GM18519 (cell line): ENCODE measurements at regions not wholly inside any gene's neighbourhood (a gene's known extent, or its start where the extent isn't known, plus 50 kb on each side); places are given as distances from the start of the nearest gene placed in this dataset.

Experiments used
- ATAC-seq: cut with Tn5 transposase; IDR thresholded peaks from one replicate; pipeline ENCODE4 v1.9.1; 2021; ENCODE audit warnings: mild to moderate bottlenecking, moderate library complexity; ENCODE audit not compliant: unreplicated experiment, low FRiP score

DNA sequence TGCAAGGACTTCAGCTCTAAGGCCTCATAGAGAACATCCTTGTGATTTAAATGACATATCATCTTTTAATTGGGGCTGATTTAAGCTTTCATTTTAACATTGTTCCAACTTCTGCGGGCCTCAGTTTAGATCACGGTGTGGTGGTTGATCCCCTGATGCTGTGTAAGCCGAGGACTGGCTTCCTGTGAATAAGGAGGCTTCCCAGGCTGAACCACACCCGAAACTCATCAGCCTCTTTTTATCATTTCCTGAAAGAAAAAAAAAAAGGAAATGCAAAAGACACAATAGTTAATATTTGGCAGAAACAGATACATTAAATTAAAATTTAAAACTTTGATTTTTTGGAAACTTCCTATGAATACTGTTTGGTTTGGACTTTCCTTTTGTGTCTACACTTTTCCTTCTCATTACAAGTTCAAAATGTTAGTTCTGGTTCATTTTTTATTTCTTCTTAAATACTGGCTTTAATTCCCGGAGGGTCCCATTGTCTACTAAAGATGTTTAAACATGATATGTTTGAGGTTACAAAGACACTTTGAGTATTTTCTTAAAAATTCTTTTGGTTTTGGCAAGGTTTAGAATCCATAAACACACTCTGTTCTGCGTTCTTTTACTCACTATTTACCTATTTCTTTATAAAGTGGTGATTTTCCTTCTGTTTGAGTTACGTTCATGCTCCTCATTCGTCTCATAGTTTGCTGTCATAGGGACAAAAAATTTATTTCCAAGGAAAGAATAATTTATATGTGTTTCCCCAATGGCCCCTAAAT lies 230.0 kb upstream of the SULF2 start:
- no peak for ATAC-seq

DNA sequence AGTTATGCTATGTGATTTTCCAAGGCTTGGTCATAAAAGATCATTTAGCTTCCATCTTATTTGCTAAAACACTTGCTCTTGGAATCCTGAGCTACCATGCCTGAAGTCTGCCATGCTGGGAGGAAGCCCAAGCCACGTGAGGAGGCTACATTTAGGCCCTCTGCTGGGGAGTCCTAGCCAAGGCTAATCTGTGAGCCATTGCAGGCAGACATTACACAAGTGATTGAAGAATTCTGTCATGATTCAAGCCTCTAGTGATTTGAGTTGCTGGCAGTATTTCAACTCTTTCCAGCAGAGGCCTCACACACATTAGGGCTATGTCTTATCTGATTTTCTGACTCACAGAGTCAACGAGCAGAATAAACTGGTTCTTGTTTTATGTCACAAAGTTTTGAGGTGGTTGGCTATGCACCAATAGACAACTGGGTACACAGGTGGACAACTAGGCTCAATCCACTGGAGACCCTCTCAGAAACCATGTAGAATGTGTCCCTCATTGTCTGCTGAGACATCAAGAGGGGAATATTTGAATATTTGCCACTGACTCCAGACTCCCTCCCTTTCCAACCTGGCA lies 227.2 kb upstream of the SULF2 start:
- no peak for ATAC-seq

GRCh38 chr20:48011025-48011424 lies 225.7 kb upstream of the SULF2 start:
- no peak for ATAC-seq

DNA sequence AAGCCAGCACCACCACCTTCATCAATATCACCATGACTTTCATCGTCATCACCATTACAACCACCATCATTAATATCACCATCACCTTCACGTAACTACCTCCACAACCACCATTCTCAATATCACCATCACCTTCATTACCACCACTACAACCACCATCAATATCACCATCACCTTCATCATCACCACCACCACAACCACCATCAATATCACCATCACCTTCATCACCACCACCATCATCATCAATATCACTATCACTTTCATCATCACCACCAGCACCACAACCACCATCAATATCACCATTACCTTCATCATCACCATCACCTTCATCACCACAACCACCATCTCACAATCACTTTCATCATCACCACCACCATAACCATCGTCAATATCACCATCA lies 225.3 kb upstream of the SULF2 start:
- no peak for ATAC-seq

GRCh38 chr20:48008850-48009515 lies 223.7 kb upstream of the SULF2 start:
- no peak for ATAC-seq

- ATAC-seq, result no peak
These were observed 222.1 kb upstream of the SULF2 start for GRCh38 chr20:48007351-48007750.

GRCh38 chr20:48006036-48006833 lies 221.0 kb upstream of the SULF2 start:
- no peak for ATAC-seq

DNA sequence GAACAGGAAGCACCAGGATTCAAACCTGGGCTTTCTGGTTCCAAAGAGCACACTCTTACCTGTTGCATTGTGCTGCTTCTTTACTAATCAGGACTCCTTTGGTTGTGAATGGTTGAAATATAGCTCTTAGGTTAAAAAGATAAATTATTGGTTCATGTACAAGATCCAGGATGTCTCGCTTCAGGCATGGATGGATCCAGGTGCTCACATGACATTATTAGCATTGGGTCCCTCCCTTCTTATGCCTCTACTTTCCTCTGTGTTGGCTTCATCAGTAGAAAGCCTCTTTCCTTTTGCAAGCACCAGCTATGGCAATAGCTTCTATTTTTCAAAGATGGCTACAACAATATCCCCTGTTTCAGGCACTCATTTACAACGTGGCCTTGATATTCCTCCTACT lies 217.7 kb upstream of the SULF2 start:
- no peak for ATAC-seq

DNA sequence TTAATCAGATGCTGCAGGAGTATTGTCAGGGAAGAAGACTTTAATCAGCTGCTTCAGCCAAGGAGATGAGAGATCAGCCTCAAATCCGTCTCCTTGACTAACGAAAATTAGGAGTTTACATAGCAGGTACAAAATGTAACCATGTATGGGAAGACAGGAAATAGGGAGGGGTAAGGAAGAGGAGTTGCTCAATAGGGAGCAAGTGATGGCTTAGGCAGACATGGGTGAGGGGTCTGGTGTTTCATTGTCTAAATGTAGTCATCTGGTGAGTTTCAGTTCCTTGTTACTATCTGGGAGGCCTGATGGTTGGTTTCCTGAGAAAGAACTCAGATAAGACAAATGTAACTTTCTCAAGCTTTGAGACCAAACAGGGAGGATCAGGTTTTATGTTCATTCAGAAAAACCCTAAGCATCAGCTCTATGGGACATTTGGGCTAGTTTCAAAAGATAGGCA lies 217.3 kb upstream of the SULF2 start:
- peak; percentile 83 for ATAC-seq

GRCh38 chr20:47999166-47999565 lies 213.9 kb upstream of the SULF2 start:
- no peak for ATAC-seq

DNA sequence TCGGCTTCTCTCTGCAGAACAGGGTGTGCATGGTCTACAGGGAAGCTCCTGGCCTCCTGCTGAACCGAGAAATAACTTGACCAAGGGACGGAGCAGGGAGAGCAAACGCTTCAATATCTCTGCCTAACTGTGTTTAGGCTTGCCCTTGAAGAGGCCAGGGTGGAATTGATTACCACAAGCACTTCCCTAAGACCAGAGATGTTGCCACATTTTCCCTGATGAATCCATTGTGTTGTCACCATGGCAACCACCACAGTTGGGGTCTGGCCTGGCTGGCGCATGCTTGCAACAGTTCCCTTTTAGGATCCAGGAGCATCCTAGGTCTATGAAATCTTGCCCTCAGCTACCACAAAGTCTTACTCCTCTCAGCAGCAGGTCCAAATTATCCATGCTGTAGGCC lies 213.5 kb upstream of the SULF2 start:
- ATAC-seq, result no peak

DNA sequence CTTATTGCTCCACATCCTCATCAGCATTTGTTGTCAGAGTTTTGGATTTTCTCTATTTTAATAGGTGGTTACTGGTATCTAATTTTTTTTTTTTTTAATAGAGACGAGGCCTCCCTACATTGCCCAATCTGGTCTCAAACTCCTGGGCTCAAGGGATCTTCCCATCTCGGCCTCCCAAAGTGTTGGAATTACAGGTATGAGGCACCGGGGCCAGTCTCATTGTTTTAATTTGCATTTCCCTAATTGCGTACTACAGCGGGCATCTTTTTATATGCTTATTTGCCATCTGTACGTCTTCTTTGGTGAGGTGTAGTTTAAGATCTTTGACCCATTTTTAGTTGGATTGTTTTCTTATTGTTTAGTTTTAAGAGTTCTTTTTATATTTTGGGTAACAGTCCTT lies 210.4 kb upstream of the SULF2 start:
- ATAC-seq, result no peak

DNA sequence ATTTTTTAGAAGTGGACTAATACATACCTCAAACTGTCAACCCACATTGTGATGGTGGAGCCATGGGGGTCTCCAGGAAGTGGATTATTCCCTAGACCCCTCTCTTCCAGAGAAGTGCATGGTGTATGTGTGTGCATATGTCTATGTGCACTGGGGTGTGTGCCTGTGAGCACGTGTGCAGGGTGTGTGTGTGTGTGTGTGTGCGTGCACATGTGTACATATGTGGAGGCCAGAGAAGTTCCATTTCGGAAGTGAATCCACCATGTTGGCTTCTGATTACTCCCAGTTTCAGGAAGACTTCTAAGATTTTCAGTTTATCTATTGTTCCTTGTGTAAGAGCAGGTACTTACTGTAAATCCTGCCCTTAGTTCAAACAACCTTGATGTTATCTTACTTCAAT lies 208.5 kb upstream of the SULF2 start:
- ATAC-seq, result no peak

GRCh38 chr20:47993035-47993755 lies 207.9 kb upstream of the SULF2 start:
- ATAC-seq, result no peak

GRCh38 chr20:47991875-47992488 lies 206.7 kb upstream of the SULF2 start:
- no peak for ATAC-seq

DNA sequence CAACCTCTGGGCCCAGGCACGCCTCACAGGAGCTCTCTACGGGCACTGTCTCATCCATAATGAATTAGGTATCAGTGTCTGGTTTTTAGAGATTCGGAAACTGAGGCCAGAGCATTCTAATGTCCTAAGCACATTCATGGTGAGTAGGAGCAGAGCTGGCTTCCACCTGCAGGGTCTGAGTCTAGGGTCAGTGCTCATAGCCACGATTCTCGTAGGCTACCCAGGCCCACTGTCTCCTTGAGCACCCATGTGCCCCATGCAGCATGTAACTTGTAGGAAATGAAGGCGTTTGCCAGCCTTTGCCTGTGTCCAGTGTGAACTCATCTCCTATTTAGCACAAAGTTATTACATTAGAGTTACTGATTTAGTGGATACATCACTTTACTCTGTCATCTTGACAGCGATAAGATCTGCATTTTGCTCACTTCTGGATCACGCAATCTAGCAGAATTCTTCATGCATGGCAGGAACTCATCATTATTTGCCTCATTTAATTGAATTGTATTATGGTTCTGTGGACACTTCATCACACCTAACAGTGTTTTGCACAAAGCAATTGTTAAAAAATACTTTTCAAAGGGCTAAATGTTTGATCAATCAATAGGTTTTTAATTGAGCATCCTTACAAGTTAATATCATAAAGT lies 205.3 kb upstream of the SULF2 start:
- no peak for ATAC-seq

- no peak for ATAC-seq
These were observed 204.7 kb upstream of the SULF2 start for GRCh38 chr20:47989957-47990356.

DNA sequence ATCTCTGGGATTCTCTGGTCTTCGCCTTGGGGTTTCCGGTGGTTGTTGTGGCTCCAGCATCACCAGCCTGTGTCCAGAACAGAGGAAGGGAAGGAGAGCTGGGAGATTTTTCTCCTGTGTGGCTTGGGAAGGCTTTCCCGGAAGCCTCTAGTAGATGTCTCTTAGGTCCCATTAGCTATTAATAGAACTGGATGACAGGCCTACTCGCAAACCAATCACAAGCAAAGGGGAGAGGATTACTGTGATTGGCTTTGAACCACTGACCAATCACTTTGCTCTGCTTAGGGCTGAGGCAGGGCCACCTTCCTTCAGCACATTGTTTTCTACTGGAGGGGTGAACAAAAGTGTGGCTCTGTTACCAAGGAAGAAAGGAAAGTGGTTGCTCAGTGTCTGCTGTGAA lies 203.4 kb upstream of the SULF2 start:
- no peak for ATAC-seq

DNA sequence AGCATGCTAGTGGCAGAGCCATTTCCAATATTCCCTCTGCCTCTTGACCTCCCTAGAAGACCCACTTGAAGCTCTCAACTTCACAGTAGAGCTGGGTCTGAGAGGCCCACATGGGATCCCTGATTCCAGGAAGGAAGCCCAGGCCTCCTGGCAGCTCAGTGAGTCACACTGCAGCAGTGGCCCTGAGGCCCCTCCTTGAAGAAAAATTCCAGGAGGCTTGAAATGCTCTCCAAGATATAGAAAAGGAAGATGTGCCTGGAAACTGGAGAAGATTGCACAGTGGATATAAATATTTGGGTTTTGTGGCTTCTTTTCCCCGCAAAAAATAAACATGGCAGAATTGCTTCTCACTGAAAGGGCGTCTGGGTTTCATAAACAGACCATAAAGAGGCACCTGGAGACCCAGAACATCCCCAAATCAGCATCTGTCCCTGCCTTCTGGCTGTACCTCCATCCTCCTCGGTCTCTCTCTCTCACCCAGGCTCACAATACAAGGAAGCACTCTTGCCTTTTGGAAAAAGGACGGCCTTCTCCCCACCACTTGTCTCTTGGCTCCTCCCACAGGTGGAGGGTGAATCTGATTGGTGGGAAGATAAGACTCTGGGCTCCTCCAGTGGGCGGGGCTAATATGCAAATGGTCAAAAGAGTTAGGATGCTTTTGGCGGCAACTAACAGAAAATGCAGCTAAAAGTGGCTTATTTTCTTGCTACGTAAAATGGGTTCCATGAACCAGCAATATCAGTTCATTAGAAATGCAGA lies 200.0 kb upstream of the SULF2 start:
- ATAC-seq, result no peak
